NOMO-1 treated with DMSO at 0.1 percent for 48 hours (cell line): ENCODE measurements at regions not wholly inside any gene's neighbourhood (a gene's known extent, or its start where the extent isn't known, plus 50 kb on each side); places are given as distances from the start of the nearest gene placed in this dataset.

Experiments used
- DNase-seq: peaks from one replicate; lab custom pipeline; 2025; ENCODE audit not compliant: unreplicated experiment; lab: John Stamatoyannopoulos, UW

DNA sequence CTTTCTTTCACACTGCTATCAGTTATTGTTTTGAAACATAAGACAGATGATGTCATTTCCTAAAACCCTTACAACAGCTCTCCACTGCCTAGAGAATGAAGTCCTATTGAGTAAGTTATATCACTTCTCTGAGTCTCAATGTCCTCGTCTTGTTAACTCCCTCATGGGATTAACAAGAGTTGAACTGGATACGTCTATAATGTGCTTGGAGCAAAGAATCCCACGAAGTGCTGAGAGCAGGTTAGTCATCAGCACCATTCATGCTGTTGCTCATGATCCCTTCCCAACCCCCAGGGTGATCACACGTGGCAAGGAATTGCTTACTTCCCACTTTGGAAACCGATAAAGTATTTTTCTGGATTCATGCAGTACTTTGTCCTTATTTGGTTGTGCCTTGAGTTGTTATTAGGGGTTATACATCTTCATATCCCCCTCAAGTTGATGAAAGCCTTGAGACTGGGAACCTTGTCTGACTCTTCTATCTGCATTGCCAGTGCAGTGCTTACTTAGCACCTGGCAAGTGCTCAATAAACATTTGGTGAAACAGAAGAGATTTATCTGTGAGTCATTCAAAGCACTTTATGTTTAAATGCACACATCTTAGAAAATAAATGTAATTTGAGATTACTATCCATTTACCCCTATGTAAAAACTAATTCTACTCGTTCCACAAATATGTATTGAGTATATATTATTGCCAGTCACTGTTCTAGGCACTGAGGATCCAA is 487.5 kb downstream of the EPM2A start:
- peak; percentile 23 for DNase-seq

DNA sequence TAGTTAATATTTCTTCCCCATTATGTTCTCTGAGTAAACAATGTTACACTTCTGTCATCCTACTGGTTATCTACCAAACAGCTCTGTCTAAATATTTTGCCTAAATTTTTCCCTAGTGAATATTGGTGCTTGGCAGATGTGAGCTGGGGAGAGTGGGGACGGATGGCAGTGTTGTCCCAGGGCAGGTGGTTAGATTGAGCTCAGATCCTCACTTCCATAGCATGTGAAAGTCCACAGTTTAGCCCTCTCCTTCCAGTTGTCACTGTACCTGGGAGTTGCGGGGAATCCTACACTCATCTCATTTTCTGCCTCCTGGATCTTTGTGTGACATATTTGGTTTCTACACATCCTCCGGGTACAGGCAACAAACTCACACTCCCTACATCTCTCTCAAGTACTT is 484.9 kb downstream of the EPM2A start:
- DNase-seq = no peak

GRCh38 chr6:145252737-145253136 is 482.6 kb downstream of the EPM2A start:
- DNase-seq = no peak

GRCh38 chr6:145254649-145255401 is 480.5 kb downstream of the EPM2A start:
- no peak for DNase-seq

- DNase-seq = no peak
Measured at GRCh38 chr6:145257704-145258103, 477.6 kb downstream of the EPM2A start.

DNA sequence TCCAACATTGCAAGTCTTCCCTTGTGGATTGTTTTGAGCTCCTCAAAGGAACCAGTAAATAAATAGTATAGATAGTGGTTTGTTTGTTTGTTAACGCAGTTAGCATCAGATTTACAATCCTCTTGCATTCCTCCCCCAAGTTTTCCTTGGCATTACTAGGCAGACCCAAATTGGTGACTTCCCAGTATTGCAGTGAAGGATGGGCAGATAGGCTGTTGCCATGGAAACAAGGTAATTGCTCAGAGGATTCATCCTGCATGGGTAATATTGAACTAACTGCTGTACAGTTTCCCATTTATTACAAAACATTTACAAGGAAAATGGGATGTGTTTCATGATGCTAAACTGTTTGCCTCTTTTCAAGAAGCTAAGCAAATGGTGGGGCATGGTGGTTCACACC is 477.2 kb downstream of the EPM2A start:
- DNase-seq = no peak

DNA sequence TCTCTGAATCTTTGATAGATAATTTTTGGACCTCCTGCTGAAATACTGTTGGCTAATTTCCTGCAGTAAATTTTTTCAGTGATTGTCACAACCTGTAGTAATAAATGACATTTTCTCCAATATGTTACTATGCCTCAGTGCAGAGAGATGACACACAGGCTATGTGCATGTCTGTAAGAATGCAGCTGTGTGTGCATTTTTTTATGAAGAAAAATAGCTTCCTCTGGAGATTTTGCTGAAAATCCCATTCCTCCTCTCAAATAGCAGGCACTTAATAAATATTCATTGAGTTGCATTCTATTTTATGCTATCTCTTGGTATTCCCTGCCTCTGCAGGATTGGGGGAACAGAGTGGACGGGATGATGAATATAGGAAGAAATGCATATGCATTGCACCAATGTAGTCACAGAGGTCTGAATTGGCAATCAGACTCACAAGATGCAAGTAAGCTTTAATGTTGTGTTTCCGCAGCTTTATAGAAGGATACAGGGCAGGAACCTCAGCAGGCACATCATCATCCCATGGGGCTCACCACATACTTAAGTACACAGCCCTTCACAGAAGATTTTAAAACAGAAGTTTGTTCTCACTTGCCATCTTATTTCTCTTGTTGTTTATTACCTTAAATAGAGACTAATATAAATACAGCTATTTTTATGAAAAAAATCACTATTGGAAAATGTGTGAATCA is 474.7 kb downstream of the EPM2A start:
- no peak for DNase-seq

DNA sequence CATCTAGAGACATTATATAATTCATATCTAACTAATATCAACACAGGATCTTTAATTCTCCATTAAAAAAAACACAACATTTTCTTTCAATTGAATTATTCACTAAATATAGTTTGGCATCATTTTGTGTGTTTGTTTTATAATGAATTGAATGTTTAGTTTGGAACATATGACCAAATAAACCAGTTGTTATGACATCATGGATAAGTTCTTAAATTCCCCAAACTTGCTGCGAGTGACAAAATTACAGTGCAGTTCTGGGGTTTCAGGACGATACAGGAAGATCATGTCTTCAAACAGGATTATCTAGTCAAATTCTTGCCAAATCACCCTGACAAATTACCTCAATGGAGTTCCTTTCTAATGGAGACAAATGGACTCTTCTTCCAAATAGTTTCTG is 473.6 kb downstream of the EPM2A start:
- no peak for DNase-seq

DNA sequence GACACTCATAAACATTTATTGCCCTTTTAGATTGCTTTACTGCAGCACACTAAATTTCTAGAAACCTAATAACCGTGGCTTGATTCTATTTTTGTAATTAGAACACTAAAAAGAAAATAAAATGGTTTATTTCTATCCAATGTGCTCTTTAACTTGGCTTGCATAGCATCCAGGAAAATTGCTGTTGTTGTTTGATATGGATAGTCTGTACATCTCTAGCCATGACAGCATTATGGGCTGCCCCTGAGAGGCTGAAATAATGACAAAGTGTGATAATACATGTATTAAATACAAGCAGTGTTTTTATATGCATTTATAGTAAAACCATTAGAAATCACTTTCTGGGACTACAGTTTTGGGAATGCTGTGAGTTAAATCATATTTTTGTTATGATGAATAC is 472.5 kb downstream of the EPM2A start:
- DNase-seq = no peak

DNA sequence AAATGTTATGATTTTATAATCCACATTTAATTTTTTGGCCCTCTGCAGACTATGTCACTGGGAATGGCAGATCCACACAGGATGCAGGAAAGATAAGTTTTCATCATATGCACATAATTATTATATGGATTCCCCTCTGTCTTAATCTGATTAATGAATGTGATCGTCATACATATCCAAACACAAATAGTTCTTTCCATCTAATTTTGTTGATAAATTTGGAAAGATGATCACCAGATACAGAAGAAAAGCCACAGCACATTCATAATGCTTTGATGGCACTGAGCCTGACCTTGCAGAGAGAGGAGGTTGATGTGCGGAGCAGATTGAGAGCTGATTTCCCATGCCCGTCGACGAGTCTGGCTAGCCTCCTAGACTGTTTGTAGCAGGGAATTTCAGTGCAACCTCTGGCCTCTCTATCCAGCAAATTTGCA is 471.5 kb downstream of the EPM2A start:
- DNase-seq = no peak

GRCh38 chr6:145266432-145267075 is 468.8 kb downstream of the EPM2A start:
- DNase-seq = no peak

- DNase-seq = no peak
Measured at GRCh38 chr6:145267076-145267867, 468.0 kb downstream of the EPM2A start.

DNA sequence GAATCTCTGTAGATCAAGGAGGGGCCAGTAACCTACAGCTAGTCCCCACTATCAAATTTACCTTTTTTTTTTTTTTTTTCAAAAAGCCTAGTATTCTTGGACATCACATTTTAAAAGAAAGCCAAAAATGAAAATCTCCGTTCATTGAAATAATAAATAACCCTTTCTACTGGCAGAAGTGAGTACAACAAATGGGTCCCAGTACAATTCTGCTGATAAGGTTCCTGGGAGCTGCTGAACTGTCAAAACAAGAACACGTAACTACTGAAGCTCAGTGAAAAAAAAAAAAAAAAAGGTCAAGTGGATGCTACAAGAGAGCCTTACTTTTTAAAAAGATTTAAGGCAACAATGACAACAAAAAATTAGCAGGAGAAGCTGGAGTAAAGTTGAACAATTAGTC is 464.9 kb downstream of the EPM2A start:
- DNase-seq = no peak

DNA sequence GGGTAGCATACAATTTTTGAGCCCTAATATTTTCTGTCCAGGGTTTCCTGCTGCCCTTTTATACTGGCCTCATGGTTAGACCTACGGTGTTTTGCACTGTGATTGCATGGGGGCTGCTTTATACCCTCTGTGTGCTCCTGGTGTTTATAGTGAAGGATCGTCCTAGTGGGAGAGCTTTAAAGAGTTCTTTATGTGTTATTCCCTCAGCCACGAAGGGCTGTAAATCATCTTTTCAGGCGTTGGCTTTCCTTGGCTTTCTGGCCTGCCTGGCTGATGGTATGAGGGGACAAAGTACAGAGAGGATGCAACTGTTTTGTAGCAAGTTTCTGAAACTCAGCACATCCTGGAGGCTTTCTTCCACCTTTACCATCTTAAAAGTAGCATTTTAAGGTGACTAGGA is 464.3 kb downstream of the EPM2A start:
- DNase-seq = no peak

GRCh38 chr6:145271577-145271976 is 463.7 kb downstream of the EPM2A start:
- no peak for DNase-seq

- DNase-seq = no peak
Measured at GRCh38 chr6:145272246-145272645, 463.1 kb downstream of the EPM2A start.

DNA sequence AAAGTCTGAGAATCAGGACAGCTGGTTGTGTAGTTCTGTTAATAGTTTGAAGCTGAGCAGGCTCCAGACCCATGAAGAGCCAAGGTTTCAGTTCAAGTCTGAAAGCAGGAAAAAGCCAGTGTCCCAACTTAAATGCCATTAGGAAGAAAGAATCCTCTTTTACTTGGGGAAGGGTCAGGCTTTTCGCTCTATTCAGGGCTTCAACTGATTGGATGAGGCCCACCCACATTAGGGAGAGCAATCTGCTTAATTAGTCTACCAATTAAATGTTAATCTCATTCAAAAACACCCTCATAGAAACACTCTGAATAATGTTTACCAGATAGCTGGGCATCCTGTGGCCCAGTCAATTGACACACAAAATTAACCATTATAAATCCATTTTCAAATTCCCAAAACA is 462.2 kb downstream of the EPM2A start:
- DNase-seq = no peak

GRCh38 chr6:145274083-145274482 is 461.2 kb downstream of the EPM2A start:
- no peak for DNase-seq

DNA sequence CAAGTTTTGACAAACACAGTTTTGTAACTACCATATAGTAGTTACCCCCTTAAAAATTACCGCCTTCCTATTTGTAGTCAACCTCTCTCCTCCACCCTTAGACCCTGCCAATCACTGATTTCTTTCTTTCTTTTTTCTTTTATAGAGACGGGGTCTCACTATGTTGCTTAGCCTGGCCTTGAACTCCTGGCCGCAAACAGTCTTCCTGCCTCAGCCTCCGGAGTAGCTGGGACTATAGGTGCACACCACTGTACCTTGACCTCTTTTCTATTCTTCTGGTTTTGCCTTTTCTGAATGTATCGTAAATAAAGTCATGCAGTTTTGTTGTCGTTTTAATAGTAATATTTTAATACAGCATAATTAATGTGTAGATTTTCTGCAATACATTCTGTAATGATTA is 460.3 kb downstream of the EPM2A start:
- DNase-seq = no peak

- no peak for DNase-seq
Measured at GRCh38 chr6:145275787-145276186, 459.5 kb downstream of the EPM2A start.

GRCh38 chr6:145276756-145277155 is 458.6 kb downstream of the EPM2A start:
- DNase-seq = no peak
